MM.1S (cell line): ENCODE measurements at regions not wholly inside any gene's neighbourhood (a gene's known extent, or its start where the extent isn't known, plus 50 kb on each side); places are given as distances from the start of the nearest gene placed in this dataset.

ENCODE experiments used
- EZH2 ChIP-seq: fragments of 300-600 bp; sonication (generic); optimal IDR thresholded peaks from 2 replicates; pipeline ENCODE3; 2017; ENCODE audit warnings: low read depth, mild to moderate bottlenecking, antibody characterized with exemption, low read length, mixed read lengths
- EZH2phosphoT487 ChIP-seq: fragments of 300-600 bp; sonication (generic); IDR thresholded peaks from 2 replicates; pipeline ENCODE4 v1.6.1; 2018; ENCODE audit warnings: antibody characterized with exemption, low read length
- TF ChIP-seq, protein P1 (sequence below): fragments of 300-600 bp; sonication (generic); IDR thresholded peaks from 2 replicates; pipeline ENCODE4 v1.5.1; 2016; ENCODE audit warnings: antibody characterized with exemption, low read length, mixed read lengths

- TF ChIP-seq, protein P1, sequence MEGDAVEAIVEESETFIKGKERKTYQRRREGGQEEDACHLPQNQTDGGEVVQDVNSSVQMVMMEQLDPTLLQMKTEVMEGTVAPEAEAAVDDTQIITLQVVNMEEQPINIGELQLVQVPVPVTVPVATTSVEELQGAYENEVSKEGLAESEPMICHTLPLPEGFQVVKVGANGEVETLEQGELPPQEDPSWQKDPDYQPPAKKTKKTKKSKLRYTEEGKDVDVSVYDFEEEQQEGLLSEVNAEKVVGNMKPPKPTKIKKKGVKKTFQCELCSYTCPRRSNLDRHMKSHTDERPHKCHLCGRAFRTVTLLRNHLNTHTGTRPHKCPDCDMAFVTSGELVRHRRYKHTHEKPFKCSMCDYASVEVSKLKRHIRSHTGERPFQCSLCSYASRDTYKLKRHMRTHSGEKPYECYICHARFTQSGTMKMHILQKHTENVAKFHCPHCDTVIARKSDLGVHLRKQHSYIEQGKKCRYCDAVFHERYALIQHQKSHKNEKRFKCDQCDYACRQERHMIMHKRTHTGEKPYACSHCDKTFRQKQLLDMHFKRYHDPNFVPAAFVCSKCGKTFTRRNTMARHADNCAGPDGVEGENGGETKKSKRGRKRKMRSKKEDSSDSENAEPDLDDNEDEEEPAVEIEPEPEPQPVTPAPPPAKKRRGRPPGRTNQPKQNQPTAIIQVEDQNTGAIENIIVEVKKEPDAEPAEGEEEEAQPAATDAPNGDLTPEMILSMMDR = no peak
- no peak for TF ChIP-seq EZH2
- TF ChIP-seq EZH2phosphoT487 = no peak
These were observed 78.4 kb downstream of the CCNG2 start for GRCh38 chr4:77235289-77235854.
